ENCODE measurements at regions not wholly inside any gene's neighbourhood (a gene's known extent, or its start where the extent isn't known, plus 50 kb on each side); places are given as distances from the start of the nearest gene placed in this dataset.

- no peak overlapping the region for H3K27ac ChIP-seq (ENCODE audit: low read length)
- no peak overlapping the region for H3K9ac ChIP-seq (ENCODE audit: low read length in 2 of 2)
- no peaks in the 10 kb centered on the region for H3K27me3 ChIP-seq (ENCODE audit: control insufficient read depth in 1 of 2, insufficient read depth in 2 of 2, low read length in 2 of 2)
- no peaks in the 10 kb centered on the region for H3K36me3 ChIP-seq (ENCODE audit: control insufficient read depth in 2 of 2, insufficient read depth in 2 of 2, low read length in 2 of 2)
- H3K4me1 ChIP-seq (ENCODE audit: control insufficient read depth, insufficient read depth, low read length), result peaks cover 9% of the 10 kb centered on the region
- H3K9me3 ChIP-seq (ENCODE audit: control insufficient read depth in 2 of 2, low read length in 2 of 2), result no peaks in the 10 kb centered on the region
- no peak overlapping the region for H3K4me3 ChIP-seq (ENCODE audit: low read length in 2 of 2)
Observed at GRCh38 chr13:74571811-74572210, 437.6 kb upstream of the KLF12 start.

- H3K9ac ChIP-seq (ENCODE audit: low read length in 2 of 2), result no peak overlapping the region
- no peaks in the 10 kb centered on the region for H3K36me3 ChIP-seq (ENCODE audit: control insufficient read depth in 2 of 2, insufficient read depth in 2 of 2, low read length in 2 of 2)
- no peaks in the 10 kb centered on the region for H3K27me3 ChIP-seq (ENCODE audit: control insufficient read depth in 1 of 2, insufficient read depth in 2 of 2, low read length in 2 of 2)
- no peaks in the 10 kb centered on the region for H3K9me3 ChIP-seq (ENCODE audit: control insufficient read depth in 2 of 2, low read length in 2 of 2)
- H3K27ac ChIP-seq (ENCODE audit: low read length), result no peak overlapping the region
- H3K4me3 ChIP-seq (ENCODE audit: low read length in 2 of 2), result no peak overlapping the region
- peaks cover 6% of the 10 kb centered on the region for H3K4me1 ChIP-seq (ENCODE audit: control insufficient read depth, insufficient read depth, low read length)
Observed at GRCh38 chr13:74570834-74571233, 436.6 kb upstream of the KLF12 start.

- Histone ChIP-seq H3K9ac (ENCODE audit: low read length in 2 of 2) (no peak overlapping the region), H3K27me3 (ENCODE audit: control insufficient read depth in 1 of 2, insufficient read depth in 2 of 2, low read length in 2 of 2) (no peaks in the 10 kb centered on the region), H3K9me3 (ENCODE audit: control insufficient read depth in 2 of 2, low read length in 2 of 2) (no peaks in the 10 kb centered on the region), H3K4me3 (ENCODE audit: low read length in 2 of 2) (no peak overlapping the region), H3K4me1 (ENCODE audit: control insufficient read depth, insufficient read depth, low read length) (peaks cover 1% of the 10 kb centered on the region), H3K27ac (ENCODE audit: low read length) (no peak overlapping the region), H3K36me3 (ENCODE audit: control insufficient read depth in 2 of 2, insufficient read depth in 2 of 2, low read length in 2 of 2) (no peaks in the 10 kb centered on the region)
Observed at GRCh38 chr13:74570046-74570445, 435.8 kb upstream of the KLF12 start.

- Histone ChIP-seq H3K9ac (ENCODE audit: low read length in 2 of 2) (no peak overlapping the region), H3K4me3 (ENCODE audit: low read length in 2 of 2) (no peak overlapping the region), H3K9me3 (ENCODE audit: control insufficient read depth in 2 of 2, low read length in 2 of 2) (no peaks in the 10 kb centered on the region), H3K36me3 (ENCODE audit: control insufficient read depth in 2 of 2, insufficient read depth in 2 of 2, low read length in 2 of 2) (no peaks in the 10 kb centered on the region), H3K27me3 (ENCODE audit: control insufficient read depth in 1 of 2, insufficient read depth in 2 of 2, low read length in 2 of 2) (no peaks in the 10 kb centered on the region), H3K4me1 (ENCODE audit: control insufficient read depth, insufficient read depth, low read length) (no peaks in the 10 kb centered on the region), H3K27ac (ENCODE audit: low read length) (no peak overlapping the region)
Observed at GRCh38 chr13:74569251-74569650, 435.0 kb upstream of the KLF12 start.

- Histone ChIP-seq H3K9me3 (ENCODE audit: control insufficient read depth in 2 of 2, low read length in 2 of 2) (no peaks in the 10 kb centered on the region), H3K27me3 (ENCODE audit: control insufficient read depth in 1 of 2, insufficient read depth in 2 of 2, low read length in 2 of 2) (no peaks in the 10 kb centered on the region), H3K27ac (ENCODE audit: low read length) (no peak overlapping the region), H3K9ac (ENCODE audit: low read length in 2 of 2) (no peak overlapping the region), H3K4me1 (ENCODE audit: control insufficient read depth, insufficient read depth, low read length) (no peaks in the 10 kb centered on the region), H3K4me3 (ENCODE audit: low read length in 2 of 2) (no peak overlapping the region), H3K36me3 (ENCODE audit: control insufficient read depth in 2 of 2, insufficient read depth in 2 of 2, low read length in 2 of 2) (no peaks in the 10 kb centered on the region)
Observed at GRCh38 chr13:74567485-74567884, 433.3 kb upstream of the KLF12 start.

- no peak overlapping the region for H3K4me3 ChIP-seq (ENCODE audit: low read length in 2 of 2)
- no peaks in the 10 kb centered on the region for H3K9me3 ChIP-seq (ENCODE audit: control insufficient read depth in 2 of 2, low read length in 2 of 2)
- H3K27me3 ChIP-seq (ENCODE audit: control insufficient read depth in 1 of 2, insufficient read depth in 2 of 2, low read length in 2 of 2), result no peaks in the 10 kb centered on the region
- H3K4me1 ChIP-seq (ENCODE audit: control insufficient read depth, insufficient read depth, low read length), result no peaks in the 10 kb centered on the region
- H3K27ac ChIP-seq (ENCODE audit: low read length), result no peak overlapping the region
- H3K9ac ChIP-seq (ENCODE audit: low read length in 2 of 2), result no peak overlapping the region
- no peaks in the 10 kb centered on the region for H3K36me3 ChIP-seq (ENCODE audit: control insufficient read depth in 2 of 2, insufficient read depth in 2 of 2, low read length in 2 of 2)
Observed at GRCh38 chr13:74562381-74562780, 428.2 kb upstream of the KLF12 start.

- H3K27ac ChIP-seq (ENCODE audit: low read length), result no peak overlapping the region
- no peak overlapping the region for H3K4me3 ChIP-seq (ENCODE audit: low read length in 2 of 2)
- H3K9ac ChIP-seq (ENCODE audit: low read length in 2 of 2), result no peak overlapping the region
- H3K36me3 ChIP-seq (ENCODE audit: control insufficient read depth in 2 of 2, insufficient read depth in 2 of 2, low read length in 2 of 2), result no peaks in the 10 kb centered on the region
- no peaks in the 10 kb centered on the region for H3K4me1 ChIP-seq (ENCODE audit: control insufficient read depth, insufficient read depth, low read length)
- H3K27me3 ChIP-seq (ENCODE audit: control insufficient read depth in 1 of 2, insufficient read depth in 2 of 2, low read length in 2 of 2), result no peaks in the 10 kb centered on the region
- no peaks in the 10 kb centered on the region for H3K9me3 ChIP-seq (ENCODE audit: control insufficient read depth in 2 of 2, low read length in 2 of 2)
Observed at GRCh38 chr13:74561155-74561554, 427.0 kb upstream of the KLF12 start.

- H3K9ac ChIP-seq (ENCODE audit: low read length in 2 of 2), result no peak overlapping the region
- no peak overlapping the region for H3K27ac ChIP-seq (ENCODE audit: low read length)
- no peak overlapping the region for H3K4me3 ChIP-seq (ENCODE audit: low read length in 2 of 2)
- H3K9me3 ChIP-seq (ENCODE audit: control insufficient read depth in 2 of 2, low read length in 2 of 2), result no peaks in the 10 kb centered on the region
- no peaks in the 10 kb centered on the region for H3K4me1 ChIP-seq (ENCODE audit: control insufficient read depth, insufficient read depth, low read length)
- H3K36me3 ChIP-seq (ENCODE audit: control insufficient read depth in 2 of 2, insufficient read depth in 2 of 2, low read length in 2 of 2), result no peaks in the 10 kb centered on the region
- H3K27me3 ChIP-seq (ENCODE audit: control insufficient read depth in 1 of 2, insufficient read depth in 2 of 2, low read length in 2 of 2), result no peaks in the 10 kb centered on the region
Observed at GRCh38 chr13:74560325-74560724, 426.1 kb upstream of the KLF12 start.

- H3K27me3 ChIP-seq (ENCODE audit: control insufficient read depth in 1 of 2, insufficient read depth in 2 of 2, low read length in 2 of 2), result no peaks in the 10 kb centered on the region
- H3K4me1 ChIP-seq (ENCODE audit: control insufficient read depth, insufficient read depth, low read length), result no peaks in the 10 kb centered on the region
- H3K9me3 ChIP-seq (ENCODE audit: control insufficient read depth in 2 of 2, low read length in 2 of 2), result no peaks in the 10 kb centered on the region
- no peak overlapping the region for H3K27ac ChIP-seq (ENCODE audit: low read length)
- H3K9ac ChIP-seq (ENCODE audit: low read length in 2 of 2), result no peak overlapping the region
- no peak overlapping the region for H3K4me3 ChIP-seq (ENCODE audit: low read length in 2 of 2)
- no peaks in the 10 kb centered on the region for H3K36me3 ChIP-seq (ENCODE audit: control insufficient read depth in 2 of 2, insufficient read depth in 2 of 2, low read length in 2 of 2)
Observed at GRCh38 chr13:74557870-74558269, 423.7 kb upstream of the KLF12 start.

GRCh38 chr13:74555651-74556420, 421.6 kb upstream of the KLF12 start:
- Histone ChIP-seq H3K27me3 (ENCODE audit: control insufficient read depth in 1 of 2, insufficient read depth in 2 of 2, low read length in 2 of 2) (no peaks in the 10 kb centered on the region), H3K9ac (ENCODE audit: low read length in 2 of 2) (no peak overlapping the region), H3K4me1 (ENCODE audit: control insufficient read depth, insufficient read depth, low read length) (no peaks in the 10 kb centered on the region), H3K27ac (ENCODE audit: low read length) (no peak overlapping the region), H3K36me3 (ENCODE audit: control insufficient read depth in 2 of 2, insufficient read depth in 2 of 2, low read length in 2 of 2) (no peaks in the 10 kb centered on the region), H3K9me3 (ENCODE audit: control insufficient read depth in 2 of 2, low read length in 2 of 2) (no peaks in the 10 kb centered on the region), H3K4me3 (ENCODE audit: low read length in 2 of 2) (no peak overlapping the region)

- no peak overlapping the region for H3K27ac ChIP-seq (ENCODE audit: low read length)
- no peaks in the 10 kb centered on the region for H3K27me3 ChIP-seq (ENCODE audit: control insufficient read depth in 1 of 2, insufficient read depth in 2 of 2, low read length in 2 of 2)
- H3K4me3 ChIP-seq (ENCODE audit: low read length in 2 of 2), result no peak overlapping the region
- H3K9ac ChIP-seq (ENCODE audit: low read length in 2 of 2), result no peak overlapping the region
- no peaks in the 10 kb centered on the region for H3K4me1 ChIP-seq (ENCODE audit: control insufficient read depth, insufficient read depth, low read length)
- H3K36me3 ChIP-seq (ENCODE audit: control insufficient read depth in 2 of 2, insufficient read depth in 2 of 2, low read length in 2 of 2), result no peaks in the 10 kb centered on the region
- no peaks in the 10 kb centered on the region for H3K9me3 ChIP-seq (ENCODE audit: control insufficient read depth in 2 of 2, low read length in 2 of 2)
Observed at GRCh38 chr13:74555276-74555625, 421.0 kb upstream of the KLF12 start.

Data from stomach smooth muscle (tissue), 2 donors.